Left ventricle myocardium inferior (tissue), 1 donor: ENCODE measurements at regions not wholly inside any gene's neighbourhood (a gene's known extent, or its start where the extent isn't known, plus 50 kb on each side); places are given as distances from the start of the nearest gene placed in this dataset.

Experiments used
- DNase-seq: peaks from one replicate; pipeline ENCODE4 v3.0.0-alpha.2; 2020
- H3K27ac ChIP-seq: fragments of 200-600 bp; replicated peaks from 2 replicates; pipeline ENCODE4 v1.8.0; 2021
- H3K27me3 ChIP-seq: fragments of 200-600 bp; 2 replicates; pipeline ENCODE4 v1.8.0; 2021; ENCODE audit warnings: low read depth
- H3K36me3 ChIP-seq: fragments of 200-600 bp; 2 replicates; pipeline ENCODE4 v1.8.0; 2021
- H3K4me1 ChIP-seq: fragments of 200-600 bp; 2 replicates; pipeline ENCODE4 v1.8.0; 2021
- H3K4me3 ChIP-seq: fragments of 200-600 bp; 2 replicates; pipeline ENCODE4 v1.8.0; 2021; ENCODE audit warnings: mild to moderate bottlenecking, moderate library complexity
- H3K9me3 ChIP-seq: fragments of 200-600 bp; replicated peaks from 2 replicates; pipeline ENCODE4 v1.8.0; 2021
- intact Hi-C: fragments of 100-400 bp; cut with micrococcal nuclease; formaldehyde crosslinking; loops from one replicate; pipeline ENCODE4 v1.11.0; 2022
- TF ChIP-seq, protein P1 (sequence below): fragments of 200-600 bp; IDR thresholded peaks from 2 replicates; pipeline ENCODE4 v1.8.0; 2021; ENCODE audit warnings: antibody characterized with exemption, mild to moderate bottlenecking, borderline replicate concordance
- donor health status: DM: no; HTN: yes; CAD: no; lungs with severe emphysema.

GRCh38 chr13:50573066-50573465 is 270.4 kb downstream of the DLEU7 start:
- Histone ChIP-seq H3K27ac (no peak overlapping the region), H3K4me3 (no peak overlapping the region), H3K27me3 (no peaks in the 10 kb centered on the region), H3K9me3 (peaks cover 9% of the 10 kb centered on the region), H3K36me3 (no peaks in the 10 kb centered on the region), H3K4me1 (peaks cover 32% of the 10 kb centered on the region)
- TF ChIP-seq, protein P1, sequence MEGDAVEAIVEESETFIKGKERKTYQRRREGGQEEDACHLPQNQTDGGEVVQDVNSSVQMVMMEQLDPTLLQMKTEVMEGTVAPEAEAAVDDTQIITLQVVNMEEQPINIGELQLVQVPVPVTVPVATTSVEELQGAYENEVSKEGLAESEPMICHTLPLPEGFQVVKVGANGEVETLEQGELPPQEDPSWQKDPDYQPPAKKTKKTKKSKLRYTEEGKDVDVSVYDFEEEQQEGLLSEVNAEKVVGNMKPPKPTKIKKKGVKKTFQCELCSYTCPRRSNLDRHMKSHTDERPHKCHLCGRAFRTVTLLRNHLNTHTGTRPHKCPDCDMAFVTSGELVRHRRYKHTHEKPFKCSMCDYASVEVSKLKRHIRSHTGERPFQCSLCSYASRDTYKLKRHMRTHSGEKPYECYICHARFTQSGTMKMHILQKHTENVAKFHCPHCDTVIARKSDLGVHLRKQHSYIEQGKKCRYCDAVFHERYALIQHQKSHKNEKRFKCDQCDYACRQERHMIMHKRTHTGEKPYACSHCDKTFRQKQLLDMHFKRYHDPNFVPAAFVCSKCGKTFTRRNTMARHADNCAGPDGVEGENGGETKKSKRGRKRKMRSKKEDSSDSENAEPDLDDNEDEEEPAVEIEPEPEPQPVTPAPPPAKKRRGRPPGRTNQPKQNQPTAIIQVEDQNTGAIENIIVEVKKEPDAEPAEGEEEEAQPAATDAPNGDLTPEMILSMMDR = no peak
- no peak for DNase-seq
- intact Hi-C loops = no loop called here

- Histone ChIP-seq H3K4me3 (no peak overlapping the region), H3K27me3 (no peaks in the 10 kb centered on the region), H3K36me3 (no peaks in the 10 kb centered on the region), H3K27ac (no peak overlapping the region), H3K9me3 (peaks cover 9% of the 10 kb centered on the region), H3K4me1 (peaks cover 32% of the 10 kb centered on the region)
- intact Hi-C loops = no loop called here
- TF ChIP-seq, protein P1 = no peak
- DNase-seq = no peak
These were observed 268.8 kb downstream of the DLEU7 start for GRCh38 chr13:50574731-50575130.

DNA sequence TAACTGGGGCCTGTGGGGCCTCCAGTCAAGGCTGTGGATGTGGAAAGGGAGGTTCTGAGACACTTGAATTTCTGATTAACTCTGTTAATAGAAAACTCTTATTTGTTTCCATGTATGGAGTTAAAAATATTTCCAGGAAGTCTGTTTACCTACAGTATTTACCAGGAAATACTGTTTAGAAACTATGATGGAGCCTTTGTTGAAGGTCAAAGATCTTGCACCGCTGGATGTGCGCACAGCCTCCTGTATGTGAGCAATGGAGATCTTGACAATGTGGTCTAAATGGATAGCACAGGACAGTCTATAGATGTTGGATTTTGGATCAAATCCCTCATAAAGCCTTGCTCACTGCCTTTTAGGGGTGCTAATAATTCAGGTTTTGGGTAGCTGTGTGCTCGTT is 268.4 kb downstream of the DLEU7 start:
- H3K36me3 ChIP-seq = no peaks in the 10 kb centered on the region
- intact Hi-C loops = no loop called here
- peaks cover 32% of the 10 kb centered on the region for H3K4me1 ChIP-seq
- TF ChIP-seq, protein P1 = no peak
- no peaks in the 10 kb centered on the region for H3K27me3 ChIP-seq
- no peak overlapping the region for H3K4me3 ChIP-seq
- H3K9me3 ChIP-seq = peaks cover 9% of the 10 kb centered on the region
- H3K27ac ChIP-seq = no peak overlapping the region
- DNase-seq = no peak

DNA sequence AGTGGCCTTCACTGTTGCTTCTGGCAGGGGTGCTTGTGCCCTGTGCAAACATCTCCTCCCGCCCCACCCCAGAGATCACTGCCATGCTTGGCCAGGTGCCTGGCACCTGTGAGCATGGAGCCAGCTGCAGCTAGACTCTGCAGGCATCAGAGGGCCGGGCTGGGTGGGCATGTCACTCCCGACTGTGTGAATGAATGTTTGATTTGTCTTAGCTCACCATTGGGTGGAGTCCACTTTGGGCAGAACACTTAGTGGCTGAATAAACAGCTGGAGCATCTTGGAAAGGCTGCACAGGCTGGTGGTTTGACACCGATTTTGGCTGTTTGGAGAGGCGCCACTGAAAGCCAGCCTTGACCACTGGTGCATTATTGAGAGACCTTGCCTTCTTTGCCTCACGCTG is 267.3 kb downstream of the DLEU7 start:
- H3K4me3 ChIP-seq = no peak overlapping the region
- TF ChIP-seq, protein P1 = no peak
- H3K27ac ChIP-seq = no peak overlapping the region
- H3K27me3 ChIP-seq = no peaks in the 10 kb centered on the region
- intact Hi-C loops = no loop called here
- H3K9me3 ChIP-seq = peaks cover 6% of the 10 kb centered on the region
- H3K4me1 ChIP-seq = peaks cover 37% of the 10 kb centered on the region
- no peak for DNase-seq
- no peaks in the 10 kb centered on the region for H3K36me3 ChIP-seq

GRCh38 chr13:50577806-50578205 is 265.7 kb downstream of the DLEU7 start:
- no peak overlapping the region for H3K27ac ChIP-seq
- intact Hi-C loops = no loop called here
- DNase-seq = no peak

More at GRCh38 chr13:50577806-50578205, 265.7 kb downstream of the DLEU7 start:
- no peaks in the 10 kb centered on the region for H3K36me3 ChIP-seq
- TF ChIP-seq, protein P1 = no peak
- H3K27me3 ChIP-seq = no peaks in the 10 kb centered on the region
- no peaks in the 10 kb centered on the region for H3K9me3 ChIP-seq
- no peak overlapping the region for H3K4me3 ChIP-seq
- peaks cover 41% of the 10 kb centered on the region for H3K4me1 ChIP-seq
